ENCODE measurements at regions not wholly inside any gene's neighbourhood (a gene's known extent, or its start where the extent isn't known, plus 50 kb on each side); places are given as distances from the start of the nearest gene placed in this dataset.
"Not testable (repeated sequence)": the region's sequence is repeated elsewhere in the genome, so short reads cannot be mapped to it uniquely, and the experiment has no call there.

DNA sequence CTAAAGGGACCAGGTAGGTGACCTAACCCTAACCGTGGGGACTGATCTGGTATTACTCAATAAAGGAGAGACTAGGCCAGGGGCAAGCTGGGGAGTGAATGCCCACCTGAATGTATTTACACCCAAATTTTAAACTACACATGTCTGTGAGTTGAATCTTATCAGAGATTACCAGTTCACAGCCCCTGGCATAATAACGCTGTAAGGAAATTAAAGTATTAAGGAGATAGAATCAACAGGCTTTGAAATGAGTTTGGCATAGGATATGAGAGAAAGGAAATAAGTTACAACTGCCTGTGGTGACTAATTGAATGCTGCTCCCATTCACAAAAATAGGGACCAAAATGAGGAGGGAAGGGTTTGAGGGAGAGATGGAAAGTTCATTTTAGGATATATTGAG lies 593.3 kb downstream of the CSNK1G3 start:
- DNase-seq = no peak

DNA sequence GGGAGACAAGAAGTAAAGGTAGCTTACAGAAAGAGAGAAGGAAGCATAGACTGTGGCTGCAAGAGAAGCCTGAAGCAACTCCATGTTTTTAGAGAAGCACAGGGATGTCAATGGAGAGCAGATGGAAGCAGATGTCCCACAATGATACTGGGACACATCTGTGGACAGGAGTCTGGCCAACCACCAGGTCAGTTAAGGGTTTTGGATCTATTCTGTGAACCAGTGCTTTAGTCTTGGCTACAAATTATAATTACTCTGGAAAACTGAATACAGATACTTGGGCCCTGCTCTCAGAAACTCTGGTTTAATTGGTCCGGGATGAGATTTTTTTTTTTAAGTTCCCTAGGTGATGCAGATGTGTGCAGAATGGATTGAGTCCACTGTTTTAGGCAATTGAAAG lies 592.8 kb downstream of the CSNK1G3 start:
- no peak for DNase-seq

DNA sequence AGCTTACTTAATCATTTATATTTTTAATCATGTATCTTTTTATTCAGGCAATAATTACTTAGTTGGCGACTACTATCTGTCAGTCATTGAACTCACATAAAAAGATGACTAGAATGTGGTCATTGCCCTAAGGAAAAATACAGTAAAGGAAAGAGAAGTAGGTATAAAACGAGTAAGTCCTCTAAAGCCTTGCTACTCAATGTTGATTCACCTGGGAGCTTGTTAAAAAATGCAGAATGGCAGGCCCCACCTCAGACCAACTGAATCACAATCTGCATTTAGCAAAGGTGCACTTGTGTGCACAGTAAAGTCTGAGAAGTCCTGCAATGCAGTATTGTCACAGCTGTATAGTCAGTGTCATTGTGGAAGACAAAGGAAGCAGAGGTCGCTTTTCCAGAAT lies 592.4 kb downstream of the CSNK1G3 start:
- DNase-seq = no peak

DNA sequence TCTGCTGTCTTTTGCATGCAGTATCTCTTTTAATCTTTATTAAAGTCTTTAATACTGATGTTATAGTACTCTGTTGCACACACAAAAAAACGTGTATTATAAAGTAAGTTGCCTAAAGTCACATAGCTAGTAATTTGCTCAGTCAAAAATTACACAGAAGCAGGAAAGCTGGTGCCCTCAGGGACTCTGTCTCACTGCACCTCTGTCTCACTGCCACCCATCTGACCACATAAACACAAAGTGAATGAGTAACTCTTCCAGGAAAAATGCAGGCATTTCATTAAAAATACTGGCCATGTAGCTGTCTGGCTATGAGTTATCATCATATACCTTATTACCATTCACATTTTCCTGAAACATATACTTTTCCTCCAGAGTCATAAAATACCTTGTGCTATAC lies 591.7 kb downstream of the CSNK1G3 start:
- DNase-seq = no peak

DNA sequence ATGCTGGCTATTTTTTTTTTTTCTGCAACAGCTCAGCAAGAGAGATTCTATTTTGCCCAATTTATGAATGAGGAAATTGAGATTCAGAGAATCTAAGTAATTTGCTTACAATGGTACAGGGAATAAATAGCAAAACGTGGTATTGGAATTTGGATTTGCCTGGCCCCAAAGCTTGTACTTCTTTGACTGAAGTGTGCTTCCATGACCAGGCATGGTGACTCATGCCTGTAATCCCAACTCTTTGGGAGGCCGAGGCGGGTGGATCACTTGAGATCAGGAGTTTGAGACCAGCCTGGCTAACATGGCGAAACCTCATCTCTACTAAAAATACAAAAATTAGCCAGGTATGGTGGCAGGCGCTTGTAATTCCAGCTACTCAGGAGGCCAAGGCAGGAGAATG lies 591.1 kb downstream of the CSNK1G3 start:
- DNase-seq = not testable (repeated sequence)

DNA sequence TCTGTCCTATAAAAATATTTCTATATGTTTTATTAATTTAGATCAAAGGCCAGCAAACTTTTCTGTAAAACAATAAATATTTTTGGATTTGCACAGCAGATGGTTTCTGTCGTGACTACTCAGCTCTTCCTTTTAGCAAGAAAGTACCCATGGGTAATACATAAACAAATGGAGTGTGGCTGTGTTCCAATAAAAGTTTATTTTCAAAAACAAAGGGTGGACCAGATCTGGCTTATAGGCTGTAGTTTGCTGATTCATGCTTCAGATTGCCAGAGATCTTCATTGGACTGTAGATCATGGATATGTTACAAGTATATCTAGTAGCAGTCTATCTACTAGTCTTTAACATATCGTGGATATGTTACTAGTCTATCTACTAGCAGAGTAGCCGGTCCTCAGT lies 590.5 kb downstream of the CSNK1G3 start:
- DNase-seq = no peak

DNA sequence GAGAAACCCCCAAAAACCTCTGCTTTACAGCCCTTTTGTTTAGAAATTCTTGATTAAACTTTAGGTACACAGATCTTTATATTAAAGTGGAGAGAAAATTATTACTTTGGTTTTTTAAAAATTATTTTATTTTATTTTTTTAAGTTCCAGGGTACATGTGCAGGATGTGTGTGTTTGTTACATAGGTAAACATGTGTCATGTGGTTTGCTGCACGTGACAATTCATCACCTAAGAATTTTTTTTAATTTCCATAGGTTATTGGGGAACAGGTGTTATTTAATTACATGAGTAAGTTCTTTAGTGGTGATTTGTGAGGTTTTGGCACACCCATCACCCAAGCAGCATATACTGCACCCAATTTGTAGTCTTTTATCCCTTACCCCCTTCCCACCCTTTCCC lies 581.7 kb downstream of the CSNK1G3 start:
- no peak for DNase-seq

DNA sequence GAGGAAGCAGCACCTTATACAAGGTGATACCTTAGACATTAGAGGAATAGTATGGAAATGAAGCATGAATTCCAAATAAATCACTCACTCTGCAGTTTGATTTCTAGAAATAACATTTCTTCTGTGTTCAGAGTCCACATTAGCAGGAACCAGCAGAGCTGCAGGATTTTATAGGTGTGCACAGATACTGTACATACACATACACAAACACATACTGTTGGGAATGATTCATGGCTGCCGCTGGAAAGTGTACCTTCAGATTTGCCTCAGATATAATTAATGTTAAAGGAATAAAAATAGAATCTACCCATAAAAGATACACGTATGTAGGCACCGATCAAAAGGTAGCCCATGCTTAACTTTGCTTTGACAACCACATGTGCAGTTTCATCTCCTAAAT lies 578.1 kb downstream of the CSNK1G3 start:
- DNase-seq = no peak

DNA sequence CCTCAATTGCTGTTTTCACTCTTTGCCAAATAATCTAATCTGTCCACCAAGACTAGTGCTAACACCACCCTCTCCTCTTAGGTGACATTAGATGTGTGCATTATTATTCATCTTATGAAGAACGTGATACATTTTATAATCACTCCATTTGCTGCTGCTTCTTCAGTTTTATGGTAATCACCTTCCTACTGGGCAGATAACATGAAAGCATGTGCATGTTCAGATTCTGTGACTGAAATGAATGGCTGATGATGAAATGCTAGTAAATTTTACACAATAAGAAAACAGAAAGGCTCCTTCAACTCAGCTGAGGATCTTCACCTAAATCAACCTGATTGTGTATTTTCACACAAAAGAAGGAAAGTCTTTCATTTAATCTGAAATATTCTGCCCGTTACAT lies 577.6 kb downstream of the CSNK1G3 start:
- DNase-seq = no peak

DNA sequence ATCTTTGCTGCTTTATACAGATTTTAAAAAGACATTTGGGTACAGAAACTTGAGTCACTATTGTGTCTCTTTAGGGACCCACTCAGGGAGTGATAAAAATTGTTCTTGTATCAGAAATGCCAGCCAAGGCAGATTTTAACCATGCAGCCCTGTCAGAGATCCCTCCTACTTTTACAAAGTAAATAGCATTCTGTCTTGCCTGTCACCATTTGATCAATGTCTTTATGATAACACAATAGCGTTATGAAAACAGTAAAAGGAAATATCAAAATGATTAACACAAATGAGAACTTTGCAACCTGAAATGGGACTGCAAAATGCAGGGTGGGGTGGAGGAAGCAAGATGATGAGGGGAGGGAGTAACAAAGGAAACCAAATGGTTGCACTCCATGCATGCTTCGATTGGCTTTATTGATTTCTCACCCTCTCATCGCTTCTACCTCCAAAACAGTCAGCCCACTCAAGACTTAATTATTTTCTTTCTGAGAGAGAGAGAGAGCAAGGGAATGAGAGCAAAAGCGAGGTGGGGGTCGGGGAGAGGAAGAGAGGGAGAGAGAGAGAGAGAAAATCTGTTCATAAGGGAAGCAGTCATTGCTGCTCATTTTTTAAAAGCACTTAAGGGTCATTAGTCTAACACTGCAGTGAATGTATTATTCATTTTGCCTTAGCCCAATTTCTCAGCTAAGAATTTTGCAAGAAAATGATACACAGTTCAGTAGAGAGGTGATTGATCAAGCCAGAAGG lies 576.5 kb downstream of the CSNK1G3 start:
- DNase-seq = no peak

DNA sequence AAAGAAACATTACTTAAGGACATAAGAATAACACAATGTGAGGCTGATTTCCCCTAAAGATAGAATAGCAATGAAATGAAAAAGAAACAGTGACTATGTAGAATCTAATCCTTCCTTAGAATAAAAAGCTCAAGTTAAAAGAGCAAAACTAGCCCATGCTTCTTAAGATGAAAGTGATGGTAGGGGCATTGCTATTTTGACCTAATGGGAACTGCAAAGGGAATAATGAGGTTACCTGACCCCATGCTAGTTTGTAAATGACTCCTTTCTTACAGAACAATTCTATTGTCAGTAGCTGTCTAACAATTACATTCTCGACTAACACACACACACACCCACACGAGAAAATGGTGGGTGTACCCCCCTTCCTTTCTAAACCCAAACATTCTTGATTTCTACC lies 575.8 kb downstream of the CSNK1G3 start:
- DNase-seq = no peak

DNA sequence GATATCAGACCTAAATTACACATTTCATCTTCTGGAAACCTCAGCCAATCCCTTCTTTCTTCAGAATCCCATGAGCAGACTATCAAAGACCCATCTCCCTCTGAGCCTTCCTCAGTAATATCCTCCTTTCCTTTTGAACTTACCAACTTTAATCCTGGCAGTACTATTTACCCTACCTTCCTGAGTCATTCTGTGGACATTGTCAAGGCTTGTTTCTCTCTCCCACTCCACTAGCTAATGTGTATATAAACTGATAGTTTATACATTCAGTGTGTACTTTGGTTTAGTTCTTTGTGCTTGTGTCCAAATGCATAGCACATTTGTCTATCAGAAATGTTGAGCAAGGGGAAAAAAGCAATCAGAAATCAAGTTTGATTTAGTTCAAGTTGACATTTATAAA lies 568.3 kb downstream of the CSNK1G3 start:
- no peak for DNase-seq

DNA sequence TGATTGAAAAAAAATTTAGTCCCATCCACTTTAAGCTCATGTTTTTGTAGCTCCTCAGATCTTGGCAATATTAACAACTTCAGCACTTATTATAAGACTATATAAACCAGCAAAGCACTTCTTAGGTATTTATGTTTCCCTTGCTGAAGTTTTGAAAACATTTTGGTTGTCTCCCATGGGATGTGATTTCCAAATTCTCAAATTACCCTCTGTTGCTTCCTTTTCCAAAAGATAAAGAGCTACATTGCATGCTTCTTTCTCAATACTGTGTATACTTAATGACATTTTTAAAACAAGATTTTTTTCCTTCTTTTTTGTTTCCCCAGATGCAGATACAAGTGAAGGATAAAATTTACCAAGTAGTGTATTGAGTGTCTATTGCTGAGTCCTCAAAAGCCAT lies 567.1 kb downstream of the CSNK1G3 start:
- DNase-seq = no peak

DNA sequence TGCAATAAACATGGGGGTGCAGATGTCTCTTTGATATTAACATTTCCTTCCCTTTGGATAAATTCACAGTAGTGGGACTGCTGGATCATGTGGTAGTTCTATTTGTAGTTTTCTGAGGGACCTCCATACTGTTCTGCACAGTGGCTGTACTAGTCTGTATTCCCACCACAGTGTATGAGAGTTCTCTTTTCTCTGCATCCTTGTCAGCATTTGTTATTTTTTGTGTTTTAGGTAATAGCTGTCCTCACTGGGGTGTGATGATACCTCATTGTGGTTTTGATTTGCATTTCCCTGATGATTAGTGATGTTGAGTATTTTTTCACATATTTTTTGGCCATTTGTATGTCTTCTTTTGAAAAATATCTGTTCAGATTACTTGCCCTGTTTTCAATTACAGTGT lies 562.5 kb downstream of the CSNK1G3 start:
- DNase-seq = no peak

DNA sequence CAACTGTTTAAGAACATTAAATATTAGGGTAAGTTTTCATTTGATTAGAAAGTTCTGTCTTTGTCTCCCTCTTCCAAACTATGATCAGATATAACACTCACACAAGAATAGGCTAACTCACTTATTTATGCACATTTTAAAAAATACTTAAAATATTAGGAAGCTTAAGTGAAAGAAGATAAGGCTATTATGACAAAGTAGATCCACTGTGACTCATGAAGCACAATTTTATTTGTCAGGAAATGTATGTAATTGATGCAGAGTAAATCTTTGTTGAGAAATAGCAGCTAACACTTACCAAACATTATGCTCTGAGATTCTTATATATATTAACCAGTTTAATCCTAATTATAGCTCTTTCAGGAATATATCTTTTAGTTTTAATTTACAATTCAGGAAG lies 560.6 kb downstream of the CSNK1G3 start:
- no peak for DNase-seq

DNA sequence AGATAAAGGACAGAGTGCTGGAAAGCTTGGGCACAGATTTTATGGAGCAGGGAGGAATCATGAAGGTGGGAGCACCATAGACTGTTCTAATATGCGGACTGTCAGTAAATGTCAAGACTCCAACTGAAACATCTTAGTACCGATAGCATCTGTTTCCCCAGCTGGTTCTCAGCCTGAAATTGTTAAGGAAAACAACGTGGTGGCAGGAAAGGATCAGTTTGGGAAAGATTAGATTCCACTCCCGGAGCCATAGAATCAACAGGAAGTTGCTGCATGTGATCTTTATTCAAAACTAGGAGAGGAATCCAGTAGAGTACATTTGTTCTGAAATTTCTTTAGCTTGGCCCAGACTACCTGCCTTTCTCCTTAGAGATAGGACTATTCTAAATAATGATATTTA lies 559.1 kb downstream of the CSNK1G3 start:
- no peak for DNase-seq

DNA sequence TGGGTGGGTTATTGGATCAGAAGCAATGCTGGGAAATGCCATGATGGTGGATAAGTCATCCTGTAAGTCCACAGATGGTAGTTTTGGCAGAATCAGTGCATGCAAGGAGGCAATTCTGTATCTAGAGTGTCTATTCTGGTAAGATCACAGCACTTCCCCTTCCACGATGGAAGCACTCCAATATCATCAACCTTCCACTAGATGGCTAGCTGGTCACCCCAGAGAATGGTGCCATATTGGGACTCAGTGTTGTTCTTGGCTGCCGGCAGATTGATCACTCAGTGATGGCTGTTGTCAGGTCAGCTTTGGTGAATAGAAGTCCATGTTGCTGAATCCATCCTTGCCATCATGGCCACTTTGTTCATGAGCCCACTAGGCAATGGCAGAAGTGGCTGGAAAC lies 553.5 kb downstream of the CSNK1G3 start:
- DNase-seq = no peak

DNA sequence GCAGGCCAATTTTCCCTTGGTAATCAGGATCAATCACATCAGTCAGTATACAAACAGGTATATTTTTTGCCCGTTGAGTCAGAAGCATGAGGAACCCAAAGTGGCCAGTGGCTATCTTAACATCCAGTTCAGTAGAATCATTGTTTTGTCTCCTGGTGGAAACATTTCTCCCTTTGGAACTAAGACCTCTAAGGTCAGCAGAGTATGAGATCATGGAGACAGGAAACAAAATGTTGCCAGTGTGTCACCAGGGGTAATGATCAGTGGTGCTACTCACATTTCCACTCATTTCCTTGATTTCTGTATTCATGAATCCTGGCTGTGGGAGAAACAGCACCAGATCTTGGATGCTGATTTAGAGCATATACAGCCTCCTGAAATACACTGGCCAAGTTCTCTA lies 553.0 kb downstream of the CSNK1G3 start:
- DNase-seq = no peak

DNA sequence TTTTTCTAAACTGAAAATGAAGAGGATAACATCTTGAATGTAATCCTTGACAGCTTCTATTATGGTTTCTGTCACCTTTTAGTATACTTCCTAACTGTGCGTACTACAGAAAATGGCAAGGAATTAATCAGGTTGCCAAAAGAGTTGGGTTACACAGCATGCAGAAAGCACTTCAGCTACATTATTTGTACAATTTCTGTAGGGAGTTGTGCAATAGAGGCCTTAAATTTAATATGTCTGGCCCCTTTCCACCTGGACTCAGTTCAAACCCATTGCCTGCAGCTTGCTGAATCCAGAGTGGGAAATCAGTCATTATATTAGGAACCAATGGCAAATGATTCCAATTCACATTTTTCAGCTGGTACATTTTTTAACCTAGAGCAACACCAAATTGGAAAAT lies 549.7 kb downstream of the CSNK1G3 start:
- DNase-seq = peak; percentile 38

DNA sequence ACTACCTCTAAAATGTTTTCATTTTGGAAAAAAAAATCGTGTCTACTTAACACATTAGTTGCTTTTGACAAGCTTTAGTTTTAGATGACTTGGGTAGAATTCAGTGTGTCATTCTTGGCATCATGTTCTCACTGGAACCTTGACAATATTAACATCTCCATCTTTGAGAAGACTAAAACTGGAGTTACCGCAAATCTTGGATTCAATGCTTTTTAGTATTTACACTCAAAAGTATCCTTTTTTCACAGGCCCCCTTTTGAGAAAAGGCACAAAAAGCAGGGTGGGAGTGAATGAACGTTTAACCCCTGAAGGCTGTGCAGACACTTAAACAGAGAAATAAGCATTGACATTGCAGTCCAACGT lies 549.1 kb downstream of the CSNK1G3 start:
- DNase-seq = no peak

DNA sequence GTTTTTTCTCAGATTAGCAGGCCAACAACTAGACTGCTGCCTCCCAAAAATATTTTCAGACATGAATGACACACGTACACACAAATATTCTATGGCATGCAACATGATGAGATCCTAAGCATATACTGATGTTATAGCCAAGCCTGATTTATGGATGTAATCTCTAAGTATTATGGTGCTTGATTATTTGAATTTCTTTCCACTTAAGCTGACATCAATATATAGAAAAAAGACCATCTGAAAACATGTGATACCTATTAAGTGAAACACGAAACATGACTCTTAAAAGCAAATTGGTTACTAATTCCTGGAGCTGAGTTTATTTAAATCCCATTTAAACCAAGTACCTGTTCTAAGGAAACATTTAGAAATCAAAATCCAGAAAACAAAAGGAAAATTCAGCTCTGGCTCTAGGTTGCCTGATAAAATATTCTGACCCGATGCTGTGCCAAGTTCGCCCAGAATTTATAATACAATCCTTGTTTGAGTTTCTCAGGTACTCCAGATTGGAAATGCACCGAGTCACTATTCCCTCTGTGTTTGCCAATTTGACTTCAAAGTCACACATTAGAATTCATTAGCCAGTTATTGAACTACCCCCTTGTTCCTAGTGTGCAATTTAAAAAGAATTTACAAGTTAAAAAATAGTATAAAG lies 548.6 kb downstream of the CSNK1G3 start:
- DNase-seq = no peak

DNA sequence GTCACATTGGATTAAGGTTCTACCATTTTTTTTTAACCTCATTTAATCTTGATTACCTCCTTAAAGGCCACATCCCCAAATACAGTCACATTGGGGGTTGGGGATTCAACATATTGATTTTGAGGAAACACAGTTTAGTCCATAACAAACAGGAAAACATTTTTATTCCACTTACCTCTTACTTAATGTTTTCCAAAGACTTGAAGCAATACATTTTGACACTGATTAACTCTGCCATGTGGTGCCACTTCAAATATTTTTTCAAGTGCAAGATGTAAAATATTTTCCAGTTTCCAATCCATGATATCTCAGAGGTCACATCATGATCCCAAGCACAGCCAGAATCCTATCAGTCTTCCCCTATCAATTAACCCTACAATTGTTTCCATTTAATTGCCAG lies 548.0 kb downstream of the CSNK1G3 start:
- no peak for DNase-seq

DNA sequence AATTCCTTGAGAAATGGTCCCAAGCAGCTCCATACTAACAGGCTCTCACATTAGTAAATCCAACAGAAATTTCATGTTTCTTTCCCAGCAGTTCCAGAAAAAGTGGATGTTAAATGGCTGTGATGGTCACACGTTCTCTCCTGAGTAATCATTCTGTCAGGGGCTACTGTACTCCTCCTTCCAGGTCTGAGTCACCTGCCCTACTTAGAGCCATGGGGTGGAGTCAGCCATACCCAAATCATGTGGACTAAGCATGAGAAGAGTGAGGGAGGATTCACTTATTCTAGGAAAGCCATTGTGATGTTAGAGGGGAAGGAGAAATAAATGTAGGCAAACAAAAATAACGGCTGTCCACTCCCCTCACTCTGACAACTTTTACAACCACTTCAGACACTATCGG lies 547.2 kb downstream of the CSNK1G3 start:
- no peak for DNase-seq

DNA sequence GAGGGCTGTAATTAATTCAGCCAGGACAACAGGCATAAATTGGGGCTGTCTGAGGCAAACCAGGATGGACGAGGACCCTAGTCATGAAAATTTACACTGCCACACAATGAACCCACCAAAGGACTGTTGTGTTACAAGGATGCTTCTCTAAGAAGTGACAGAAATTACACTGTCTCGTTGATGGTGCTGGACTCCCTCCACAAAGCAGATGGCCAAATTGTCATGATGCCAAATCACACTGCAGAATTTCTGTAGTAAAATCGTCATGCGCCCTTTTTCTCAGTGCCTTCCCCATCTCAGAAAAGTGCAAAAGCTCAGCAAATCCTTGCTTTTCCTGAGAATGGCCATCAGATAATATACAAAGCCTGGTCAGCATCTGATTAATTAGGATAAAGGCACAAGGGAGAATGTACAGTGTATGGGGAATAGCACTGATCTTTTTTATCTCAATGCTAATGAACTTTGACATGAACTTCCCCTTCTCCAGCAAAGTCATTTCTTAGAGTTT lies 545.8 kb downstream of the CSNK1G3 start:
- DNase-seq = no peak

Measured in left kidney (tissue), 1 donor.